ENCODE measurements at regions not wholly inside any gene's neighbourhood (a gene's known extent, or its start where the extent isn't known, plus 50 kb on each side); places are given as distances from the start of the nearest gene placed in this dataset.

GRCh38 chr15:24879492-24879891 is 75.3 kb upstream of the SNRPN start:
- no peak for DNase-seq (ENCODE audit: low read depth)
- H3K4me3 ChIP-seq (ENCODE audit: low read length) = no peak overlapping the region
- TF ChIP-seq, protein P1, sequence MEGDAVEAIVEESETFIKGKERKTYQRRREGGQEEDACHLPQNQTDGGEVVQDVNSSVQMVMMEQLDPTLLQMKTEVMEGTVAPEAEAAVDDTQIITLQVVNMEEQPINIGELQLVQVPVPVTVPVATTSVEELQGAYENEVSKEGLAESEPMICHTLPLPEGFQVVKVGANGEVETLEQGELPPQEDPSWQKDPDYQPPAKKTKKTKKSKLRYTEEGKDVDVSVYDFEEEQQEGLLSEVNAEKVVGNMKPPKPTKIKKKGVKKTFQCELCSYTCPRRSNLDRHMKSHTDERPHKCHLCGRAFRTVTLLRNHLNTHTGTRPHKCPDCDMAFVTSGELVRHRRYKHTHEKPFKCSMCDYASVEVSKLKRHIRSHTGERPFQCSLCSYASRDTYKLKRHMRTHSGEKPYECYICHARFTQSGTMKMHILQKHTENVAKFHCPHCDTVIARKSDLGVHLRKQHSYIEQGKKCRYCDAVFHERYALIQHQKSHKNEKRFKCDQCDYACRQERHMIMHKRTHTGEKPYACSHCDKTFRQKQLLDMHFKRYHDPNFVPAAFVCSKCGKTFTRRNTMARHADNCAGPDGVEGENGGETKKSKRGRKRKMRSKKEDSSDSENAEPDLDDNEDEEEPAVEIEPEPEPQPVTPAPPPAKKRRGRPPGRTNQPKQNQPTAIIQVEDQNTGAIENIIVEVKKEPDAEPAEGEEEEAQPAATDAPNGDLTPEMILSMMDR (conservative IDR thresholded peaks at IDR 0.05; ENCODE audit: low read depth, low read length) = no peak

GRCh38 chr15:24880663-24881062 is 74.1 kb upstream of the SNRPN start:
- DNase-seq (ENCODE audit: low read depth) = no peak
- TF ChIP-seq, protein P1 (conservative IDR thresholded peaks at IDR 0.05; ENCODE audit: low read depth, low read length) = no peak
- H3K4me3 ChIP-seq (ENCODE audit: low read length) = no peak overlapping the region

GRCh38 chr15:24886538-24886937 is 68.2 kb upstream of the SNRPN start:
- TF ChIP-seq, protein P1 (conservative IDR thresholded peaks at IDR 0.05; ENCODE audit: low read depth, low read length) = no peak
- no peak for DNase-seq (ENCODE audit: low read depth)
- no peak overlapping the region for H3K4me3 ChIP-seq (ENCODE audit: low read length)

DNA sequence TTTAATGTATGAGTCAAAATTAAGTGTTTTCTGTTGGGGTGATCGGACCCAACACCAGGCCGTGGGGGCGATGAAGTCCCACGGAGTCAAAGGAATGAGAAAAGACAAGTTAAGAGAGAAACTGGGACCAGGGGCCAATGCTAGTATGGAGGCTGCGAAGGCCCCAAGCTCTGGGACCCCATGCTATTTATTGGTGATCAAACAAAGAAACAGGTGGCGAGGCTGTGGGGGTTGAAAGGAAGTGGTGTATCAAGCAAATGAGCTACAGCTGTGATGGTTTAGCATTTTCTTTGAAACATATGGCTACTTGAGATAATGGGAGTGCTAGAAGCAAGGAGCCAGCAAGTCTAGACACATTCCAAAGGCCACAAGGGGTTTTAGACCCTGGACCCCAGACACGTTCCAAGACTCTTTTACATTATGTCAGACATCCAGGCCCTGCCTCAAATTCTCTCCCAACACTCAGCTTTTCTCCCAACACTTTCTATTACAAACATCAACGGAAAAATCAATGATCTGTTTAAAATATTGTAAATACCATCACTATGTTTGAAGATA is 56.0 kb upstream of the SNRPN start:
- no peak for DNase-seq (ENCODE audit: low read depth)
- TF ChIP-seq, protein P1 (conservative IDR thresholded peaks at IDR 0.05; ENCODE audit: low read depth, low read length) = no peak
- no peak overlapping the region for H3K4me3 ChIP-seq (ENCODE audit: low read length)

DNA sequence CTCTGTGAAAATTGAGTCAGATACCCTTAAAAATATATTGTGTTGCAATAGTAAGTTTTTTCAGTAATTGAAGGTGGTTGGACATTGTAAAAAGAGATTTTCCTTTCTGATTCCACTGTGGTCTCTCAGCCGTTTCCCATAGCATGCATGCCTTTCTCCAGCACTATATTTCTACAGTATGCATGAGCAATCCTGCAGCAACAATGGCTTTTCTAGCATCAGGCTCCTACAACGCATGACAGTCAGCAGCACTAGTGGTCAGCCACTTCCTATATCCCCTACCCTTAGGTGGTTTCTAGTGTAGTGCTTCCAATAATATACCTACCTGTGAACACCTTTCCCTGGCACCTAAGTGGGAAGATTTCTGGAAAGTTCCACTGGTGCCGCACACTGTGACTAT is 55.4 kb upstream of the SNRPN start:
- TF ChIP-seq, protein P1 (conservative IDR thresholded peaks at IDR 0.05; ENCODE audit: low read depth, low read length) = no peak
- no peak for DNase-seq (ENCODE audit: low read depth)

GRCh38 chr15:24899795-24900194 is 55.0 kb upstream of the SNRPN start:
- DNase-seq (ENCODE audit: low read depth) = no peak
- TF ChIP-seq, protein P1 (conservative IDR thresholded peaks at IDR 0.05; ENCODE audit: low read depth, low read length) = no peak
- no peak overlapping the region for H3K4me3 ChIP-seq (ENCODE audit: low read length)

More for the DNA sequence above, 55.4 kb upstream of the SNRPN start:
- H3K4me3 ChIP-seq (ENCODE audit: low read length) = no peak overlapping the region

- no peak for DNase-seq (ENCODE audit: low read depth)
- TF ChIP-seq, protein P1 (conservative IDR thresholded peaks at IDR 0.05; ENCODE audit: low read depth, low read length) = no peak
- no peak overlapping the region for H3K4me3 ChIP-seq (ENCODE audit: low read length)
Measured at GRCh38 chr15:24901409-24901808, 53.4 kb upstream of the SNRPN start.

All from retinal pigment epithelial cell (primary cell).